Renal cortical epithelial cell (primary cell): ENCODE measurements at regions not wholly inside any gene's neighbourhood (a gene's known extent, or its start where the extent isn't known, plus 50 kb on each side); places are given as distances from the start of the nearest gene placed in this dataset.
"Not testable (repeated sequence)": the region's sequence is repeated elsewhere in the genome, so short reads cannot be mapped to it uniquely, and the experiment has no call there.

Source experiments
- DNase-seq: peaks from one replicate; pipeline ENCODE4 v3.0.0-alpha.2; 2011; ENCODE audit warnings: low read depth

GRCh38 chr14:89061696-89062095 lies 237.2 kb downstream of the TTC8 start:
- DNase-seq = no peak

GRCh38 chr14:89065879-89066278 lies 241.4 kb downstream of the TTC8 start:
- DNase-seq = no peak

- peak; percentile 6 for DNase-seq
These were observed 243.0 kb downstream of the TTC8 start for GRCh38 chr14:89067293-89067972.

- no peak for DNase-seq
These were observed 253.8 kb downstream of the TTC8 start for GRCh38 chr14:89078021-89078795.

GRCh38 chr14:89085231-89085731 lies 260.8 kb downstream of the TTC8 start:
- no peak for DNase-seq

- no peak for DNase-seq
These were observed 261.4 kb downstream of the TTC8 start for GRCh38 chr14:89085737-89086382.

- no peak for DNase-seq
These were observed 264.1 kb downstream of the TTC8 start for GRCh38 chr14:89088530-89088929.

- no peak for DNase-seq
These were observed 264.9 kb downstream of the TTC8 start for GRCh38 chr14:89089330-89089729.

GRCh38 chr14:89091781-89092180 lies 267.3 kb downstream of the TTC8 start:
- DNase-seq = no peak

GRCh38 chr14:89093083-89093730 lies 268.8 kb downstream of the TTC8 start:
- DNase-seq = peak; percentile 73

- no peak for DNase-seq
These were observed 270.6 kb downstream of the TTC8 start for GRCh38 chr14:89095036-89095435.

- no peak for DNase-seq
These were observed 272.5 kb downstream of the TTC8 start for GRCh38 chr14:89096946-89097345.

GRCh38 chr14:89098254-89098653 lies 273.8 kb downstream of the TTC8 start:
- DNase-seq = no peak

GRCh38 chr14:89104171-89104817 lies 279.8 kb downstream of the TTC8 start:
- not testable (repeated sequence) for DNase-seq

- not testable (repeated sequence) for DNase-seq
These were observed 280.4 kb downstream of the TTC8 start for GRCh38 chr14:89104861-89105260.
